Tibial nerve (tissue), 4 donors: ENCODE measurements at regions not wholly inside any gene's neighbourhood (a gene's known extent, or its start where the extent isn't known, plus 50 kb on each side); places are given as distances from the start of the nearest gene placed in this dataset.

ENCODE experiments used
- EP300 ChIP-seq, 2 donors: sonication (generic); formaldehyde crosslinking; IDR thresholded peaks; one replicate each; pipeline ENCODE4 v1.6.1; 2017; ENCODE audit warnings: antibody characterized with exemption in 2 of 2, mild to moderate bottlenecking in 1 of 2
- POLR2A ChIP-seq, 2 donors: fragments of 450-650 bp; IDR thresholded peaks; one replicate each; pipeline ENCODE4 v1.6.1; 2017; ENCODE audit warnings: antibody characterized with exemption in 2 of 2, mild to moderate bottlenecking in 2 of 2, moderate library complexity in 2 of 2
- TF ChIP-seq, protein P1 (sequence below), 5 experiments: fragments of 200-600 bp in 3 of 5; fragments of 450-650 bp in 2 of 5; sonication (generic) in 3 of 5; IDR thresholded peaks; one replicate each; pipeline ENCODE4 v1.5.1; 2016 to 2019; ENCODE audit warnings: antibody characterized with exemption in 5 of 5, mild to moderate bottlenecking in 3 of 5, moderate library complexity in 2 of 5

- TF ChIP-seq, protein P1, sequence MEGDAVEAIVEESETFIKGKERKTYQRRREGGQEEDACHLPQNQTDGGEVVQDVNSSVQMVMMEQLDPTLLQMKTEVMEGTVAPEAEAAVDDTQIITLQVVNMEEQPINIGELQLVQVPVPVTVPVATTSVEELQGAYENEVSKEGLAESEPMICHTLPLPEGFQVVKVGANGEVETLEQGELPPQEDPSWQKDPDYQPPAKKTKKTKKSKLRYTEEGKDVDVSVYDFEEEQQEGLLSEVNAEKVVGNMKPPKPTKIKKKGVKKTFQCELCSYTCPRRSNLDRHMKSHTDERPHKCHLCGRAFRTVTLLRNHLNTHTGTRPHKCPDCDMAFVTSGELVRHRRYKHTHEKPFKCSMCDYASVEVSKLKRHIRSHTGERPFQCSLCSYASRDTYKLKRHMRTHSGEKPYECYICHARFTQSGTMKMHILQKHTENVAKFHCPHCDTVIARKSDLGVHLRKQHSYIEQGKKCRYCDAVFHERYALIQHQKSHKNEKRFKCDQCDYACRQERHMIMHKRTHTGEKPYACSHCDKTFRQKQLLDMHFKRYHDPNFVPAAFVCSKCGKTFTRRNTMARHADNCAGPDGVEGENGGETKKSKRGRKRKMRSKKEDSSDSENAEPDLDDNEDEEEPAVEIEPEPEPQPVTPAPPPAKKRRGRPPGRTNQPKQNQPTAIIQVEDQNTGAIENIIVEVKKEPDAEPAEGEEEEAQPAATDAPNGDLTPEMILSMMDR (IDR thresholded peaks at IDR 0.05): no peak
- TF ChIP-seq POLR2A (IDR thresholded peaks at IDR 0.05) (no peak), EP300 (IDR thresholded peaks at IDR 0.05) (no peak)
These were observed 525.2 kb downstream of the TNS1 start for GRCh38 chr2:217477583-217477982.
